GM10248 (cell line): ENCODE measurements at regions not wholly inside any gene's neighbourhood (a gene's known extent, or its start where the extent isn't known, plus 50 kb on each side); places are given as distances from the start of the nearest gene placed in this dataset.

Experiments
- CTCF ChIA-PET: fragments of 300-600 bp; sonication (Branson Sonifier 250); formaldehyde crosslinking; extraction: SDS; loops from one replicate; lab custom pipeline; 2021; ENCODE audit warnings: antibody characterized with exemption; lab: Yijun Ruan, JAX
- POLR2A ChIA-PET: fragments of 350-650 bp; sonication (Branson Sonifier 250); formaldehyde crosslinking; extraction: SDS; loops from one replicate; lab custom pipeline; 2020; ENCODE audit warnings: antibody characterized with exemption; lab: Yijun Ruan, JAX
- DNase-seq: peaks from one replicate; pipeline ENCODE4 v3.0.0; 2012; ENCODE audit errors: extremely low spot score
- TF ChIP-seq, protein P1 (sequence below): IDR thresholded peaks from 2 replicates; pipeline ENCODE4 v1.5.1; 2012; ENCODE audit warnings: mild to moderate bottlenecking, low read depth; ENCODE audit errors: extremely low read depth, missing control alignments, control extremely low read depth

DNA sequence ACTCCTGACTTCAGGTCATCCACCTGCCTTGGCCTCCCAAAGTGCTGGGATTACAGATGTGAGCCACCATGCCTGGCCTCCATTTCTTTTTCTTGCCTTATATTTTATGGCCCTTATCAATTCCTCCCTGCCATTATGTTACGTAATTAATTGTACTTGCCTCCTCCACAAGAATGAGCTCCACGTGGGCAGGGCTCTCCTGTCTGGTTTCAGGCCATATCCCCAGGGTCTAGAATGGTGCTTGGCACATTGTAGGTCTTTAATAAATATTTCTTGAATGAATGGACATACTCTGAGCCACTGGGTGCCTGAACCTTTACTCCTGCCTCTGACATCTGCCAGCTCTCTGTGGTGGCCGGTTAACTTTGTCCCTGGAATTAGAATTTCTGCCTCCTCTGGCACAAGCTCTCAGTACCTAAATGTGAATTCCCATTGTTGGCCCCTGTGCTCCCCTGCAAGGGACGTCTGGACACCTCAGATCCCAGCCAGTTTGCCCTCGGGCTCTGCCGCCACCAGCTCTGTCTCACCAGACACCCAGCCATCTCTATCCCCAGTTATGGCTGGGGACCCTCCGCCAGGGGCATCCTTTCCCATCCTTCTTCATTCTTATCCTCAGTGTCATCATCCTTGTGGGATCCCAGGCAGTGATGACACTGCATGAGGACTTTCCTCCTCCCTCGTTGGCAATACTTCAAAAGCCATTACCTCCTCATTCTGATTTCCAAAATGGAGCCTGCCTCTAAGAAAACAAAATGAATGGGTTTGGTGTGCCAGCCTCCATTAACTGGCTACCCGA lies 165.6 kb upstream of the SMAD3 start:
- CTCF ChIA-PET: interaction anchor here (1.2 kb wide), 2 partner anchors 31 to 50 kb away, joined by 3 to 4 read pairs; no protein-coding TSS in a partner anchor
- POLR2A ChIA-PET: no interaction called here
- no peak for DNase-seq
- TF ChIP-seq, protein P1, sequence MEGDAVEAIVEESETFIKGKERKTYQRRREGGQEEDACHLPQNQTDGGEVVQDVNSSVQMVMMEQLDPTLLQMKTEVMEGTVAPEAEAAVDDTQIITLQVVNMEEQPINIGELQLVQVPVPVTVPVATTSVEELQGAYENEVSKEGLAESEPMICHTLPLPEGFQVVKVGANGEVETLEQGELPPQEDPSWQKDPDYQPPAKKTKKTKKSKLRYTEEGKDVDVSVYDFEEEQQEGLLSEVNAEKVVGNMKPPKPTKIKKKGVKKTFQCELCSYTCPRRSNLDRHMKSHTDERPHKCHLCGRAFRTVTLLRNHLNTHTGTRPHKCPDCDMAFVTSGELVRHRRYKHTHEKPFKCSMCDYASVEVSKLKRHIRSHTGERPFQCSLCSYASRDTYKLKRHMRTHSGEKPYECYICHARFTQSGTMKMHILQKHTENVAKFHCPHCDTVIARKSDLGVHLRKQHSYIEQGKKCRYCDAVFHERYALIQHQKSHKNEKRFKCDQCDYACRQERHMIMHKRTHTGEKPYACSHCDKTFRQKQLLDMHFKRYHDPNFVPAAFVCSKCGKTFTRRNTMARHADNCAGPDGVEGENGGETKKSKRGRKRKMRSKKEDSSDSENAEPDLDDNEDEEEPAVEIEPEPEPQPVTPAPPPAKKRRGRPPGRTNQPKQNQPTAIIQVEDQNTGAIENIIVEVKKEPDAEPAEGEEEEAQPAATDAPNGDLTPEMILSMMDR: no peak

DNA sequence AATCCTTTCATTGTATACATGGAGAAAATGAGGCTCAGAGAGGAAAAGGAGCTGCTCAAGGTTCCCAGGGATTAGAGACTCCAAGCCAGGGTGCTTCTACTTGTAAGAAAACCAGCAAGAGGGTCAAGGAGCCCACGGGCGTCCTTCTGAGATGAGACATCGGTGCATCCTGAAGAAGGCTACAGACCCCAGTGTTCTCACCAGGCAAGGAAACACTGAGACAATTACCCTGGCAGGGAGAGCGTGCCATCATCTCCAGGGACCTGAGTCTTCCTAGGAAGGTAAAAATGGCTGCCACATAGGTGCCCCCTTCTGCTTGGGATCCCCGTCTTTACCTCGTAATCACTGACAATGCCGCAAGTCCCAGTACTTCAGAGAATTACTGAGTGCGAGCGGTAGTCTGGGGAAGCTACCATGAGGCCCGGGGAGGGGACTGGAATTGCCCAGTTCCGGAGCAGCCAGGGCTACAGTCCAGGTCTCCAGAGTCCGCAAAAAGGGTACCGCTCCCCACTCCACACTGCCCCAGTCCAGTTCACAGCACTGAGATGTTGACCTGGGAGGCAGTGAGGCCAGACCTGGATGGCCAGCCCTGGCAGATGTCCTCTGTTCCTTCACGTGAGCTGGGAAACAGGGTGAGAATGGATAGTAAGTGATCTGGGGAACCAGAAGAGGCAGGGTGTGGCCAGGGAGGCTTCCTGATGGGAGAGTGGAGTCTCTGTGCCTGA lies 164.7 kb upstream of the SMAD3 start:
- ChIA-PET CTCF (no interaction called here), POLR2A (no interaction called here)
- DNase-seq: no peak
- TF ChIP-seq, protein P1: no peak

DNA sequence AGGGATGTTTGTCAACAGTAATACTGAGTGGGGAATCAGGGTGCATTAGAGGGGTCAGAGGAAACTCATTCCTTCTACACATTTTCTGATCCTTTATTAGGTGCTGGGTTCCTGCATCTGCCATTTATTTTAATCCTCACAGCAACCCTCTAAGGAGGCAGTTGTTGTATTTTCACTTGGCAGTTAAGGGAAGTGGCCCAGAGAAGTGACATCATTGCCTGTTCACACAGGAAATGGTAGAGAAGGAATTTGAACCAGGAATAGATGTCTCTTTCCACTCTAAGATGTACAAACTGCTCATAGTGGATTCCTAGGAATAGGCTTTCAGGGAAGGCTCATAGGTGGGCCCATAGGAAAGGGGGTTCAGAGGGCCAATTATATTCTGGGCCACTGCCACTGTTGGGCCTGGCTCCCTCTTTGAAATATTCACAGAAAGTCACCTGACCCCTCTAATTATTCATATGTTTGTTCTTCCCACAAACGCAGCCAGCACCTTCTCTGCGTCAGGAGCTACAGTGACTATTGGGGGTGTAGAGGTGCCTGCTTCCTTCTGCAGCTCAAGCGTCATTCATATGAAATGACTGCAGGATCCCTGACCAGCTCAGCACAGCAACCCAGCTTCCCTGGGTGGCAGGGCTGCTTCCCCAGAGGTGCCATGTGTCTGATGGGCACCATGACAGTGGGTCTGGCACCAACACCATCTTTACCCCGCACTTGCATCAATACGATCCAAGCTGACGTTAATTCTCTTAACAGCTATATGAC lies 163.9 kb upstream of the SMAD3 start:
- ChIA-PET CTCF (interaction anchor here (0.8 to 2.4 kb wide), 2 partner anchors 10 to 556 kb away, joined by 3 to 10 read pairs; no protein-coding TSS in a partner anchor), POLR2A (no interaction called here)
- DNase-seq: no peak
- TF ChIP-seq, protein P1: no peak

DNA sequence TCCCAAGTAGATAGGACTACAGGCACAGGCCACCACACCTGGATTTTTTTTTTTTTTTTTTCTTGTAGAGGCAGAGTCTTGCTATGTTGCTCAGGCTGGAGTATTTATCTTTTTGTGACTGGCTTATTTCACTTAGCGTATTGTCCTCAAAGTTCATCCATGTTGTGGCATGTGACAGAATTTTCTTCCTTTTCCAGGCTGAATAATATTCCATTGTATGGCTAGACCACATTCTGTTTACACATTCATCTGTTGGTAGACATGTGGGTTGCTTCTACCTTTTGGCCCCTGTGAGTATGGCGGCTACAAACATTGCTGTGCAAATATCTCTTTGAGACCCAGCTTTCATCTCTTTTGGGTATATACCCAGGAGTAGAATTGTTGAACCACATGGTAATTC lies 160.2 kb upstream of the SMAD3 start:
- no peak for DNase-seq
- CTCF ChIA-PET: interaction anchor here (1.1 kb wide), 1 partner anchor 10 kb away, joined by 4 read pairs; no protein-coding TSS in a partner anchor
- TF ChIP-seq, protein P1: no peak
- POLR2A ChIA-PET: no interaction called here

DNA sequence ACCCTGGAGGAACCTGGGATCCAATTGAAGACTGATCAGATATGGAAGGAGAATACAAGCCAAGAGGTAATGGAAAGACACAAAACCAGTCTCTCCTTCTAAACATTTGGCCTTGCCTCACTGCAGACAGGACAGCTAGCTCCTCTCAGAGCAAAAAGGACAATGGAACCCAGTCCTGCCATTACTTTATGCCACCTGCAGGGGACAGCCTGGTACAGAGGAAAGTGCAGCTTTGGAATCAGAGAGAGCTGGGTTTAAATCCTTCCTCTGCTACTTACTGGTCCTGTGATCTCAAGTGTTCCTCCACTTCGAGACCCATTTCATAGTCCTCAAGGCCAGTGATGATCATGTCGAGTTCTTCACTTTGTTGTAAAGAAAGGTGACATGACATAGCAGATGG lies 159.4 kb upstream of the SMAD3 start:
- DNase-seq: no peak
- CTCF ChIA-PET: interaction anchor here (1.1 kb wide), 1 partner anchor 9 kb away, joined by 3 read pairs; no protein-coding TSS in a partner anchor
- POLR2A ChIA-PET: no interaction called here
- TF ChIP-seq, protein P1: no peak
